ENCODE measurements at regions not wholly inside any gene's neighbourhood (a gene's known extent, or its start where the extent isn't known, plus 50 kb on each side); places are given as distances from the start of the nearest gene placed in this dataset.

GRCh38 chr7:91582799-91583477 is 297.6 kb downstream of the MTERF1 start:
- no peak for TF ChIP-seq CTCF (IDR thresholded peaks at IDR 0.05)
- no peak for TF ChIP-seq POLR2A (IDR thresholded peaks at IDR 0.05)

All from adrenal gland (tissue), 5 donors.